GM19328 (cell line): ENCODE measurements at regions not wholly inside any gene's neighbourhood (a gene's known extent, or its start where the extent isn't known, plus 50 kb on each side); places are given as distances from the start of the nearest gene placed in this dataset.
"Not testable (repeated sequence)": the region's sequence is repeated elsewhere in the genome, so short reads cannot be mapped to it uniquely, and the experiment has no call there.

Experiments used
- ATAC-seq: cut with Tn5 transposase; IDR thresholded peaks from one replicate; pipeline ENCODE4 v1.9.1; 2021; ENCODE audit warnings: mild to moderate bottlenecking, moderate library complexity; ENCODE audit not compliant: unreplicated experiment

DNA sequence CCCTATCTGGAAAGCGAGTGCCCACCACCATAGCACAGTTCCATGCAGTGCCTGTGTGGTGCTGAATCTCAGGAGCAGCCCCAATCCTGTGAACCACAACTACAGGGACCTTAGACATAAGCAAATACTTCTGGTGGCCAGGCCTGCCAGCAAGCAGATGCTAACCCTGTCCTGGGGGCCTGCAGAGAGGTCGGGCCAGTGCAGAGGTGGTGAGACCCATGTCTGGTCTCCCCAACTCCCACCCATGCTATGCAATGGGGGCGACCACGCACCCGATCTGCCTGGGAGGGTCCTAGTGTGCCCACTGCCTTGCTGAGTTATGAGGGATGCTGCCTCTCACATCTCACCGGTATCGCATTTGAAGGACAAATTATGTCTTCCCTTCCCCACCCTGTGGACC, 151.6 kb upstream of the ZNF337 start:
- ATAC-seq = no peak

DNA sequence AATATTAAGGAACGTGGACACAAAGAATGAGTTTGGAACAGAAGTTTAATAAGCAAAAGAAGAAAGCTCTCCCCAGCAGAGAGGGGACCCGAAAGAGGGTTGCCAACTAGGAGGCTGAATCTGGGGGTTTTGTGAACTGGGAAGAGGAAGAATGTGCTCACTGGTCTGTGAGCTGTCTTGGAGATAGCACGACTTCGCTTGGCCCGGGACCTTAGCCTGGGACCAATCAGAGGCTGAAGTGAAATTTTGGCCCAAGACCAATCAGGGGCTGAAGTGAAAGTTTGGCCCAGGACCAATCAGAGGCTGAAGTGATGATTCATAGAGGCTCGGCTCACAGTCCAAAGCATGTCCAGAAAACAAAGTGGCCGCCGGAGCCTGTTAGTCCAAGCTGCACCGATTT, 148.0 kb upstream of the ZNF337 start:
- not testable (repeated sequence) for ATAC-seq

GRCh38 chr20:25813511-25813910, 116.9 kb upstream of the ZNF337 start:
- not testable (repeated sequence) for ATAC-seq

DNA sequence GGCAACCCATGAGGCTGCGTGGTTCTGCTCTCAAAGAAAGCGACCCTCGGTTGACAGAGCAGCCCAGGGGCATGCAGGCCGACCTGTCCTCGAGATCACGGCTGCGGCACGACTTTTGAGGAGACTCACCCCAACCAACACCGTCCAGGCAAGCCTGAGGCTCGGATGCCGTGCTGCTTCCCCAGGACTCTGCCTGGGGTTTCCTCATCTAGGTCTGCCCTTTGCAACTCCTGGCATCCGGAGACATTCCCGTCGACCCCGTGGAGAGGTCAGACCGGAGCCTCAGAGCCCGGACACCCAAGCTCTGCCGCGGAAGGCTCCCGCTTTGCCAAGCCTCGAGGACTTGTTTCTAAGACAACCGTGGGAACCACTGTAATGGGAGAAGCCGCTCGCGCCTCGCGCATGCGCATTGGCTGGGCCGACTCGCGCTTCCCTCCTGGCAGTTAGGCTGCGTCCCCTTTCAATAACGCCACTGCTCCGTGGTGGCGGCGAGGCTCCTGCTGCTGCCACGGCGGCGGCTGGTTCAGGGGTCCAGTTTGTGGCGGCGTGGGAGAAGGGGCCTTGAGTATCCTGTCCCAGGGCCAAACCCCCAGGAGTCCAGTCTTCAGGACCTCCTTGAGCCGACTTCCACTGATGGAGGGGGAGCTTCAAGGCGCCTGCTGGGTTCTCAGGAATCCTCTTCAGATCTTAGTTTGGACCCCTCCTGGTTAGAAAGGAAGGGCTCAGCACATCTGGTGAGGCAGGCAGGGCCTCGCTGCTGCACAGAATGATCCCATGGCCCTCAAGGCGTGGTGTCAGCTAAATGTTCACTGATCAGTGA, 101.7 kb upstream of the ZNF337 start:
- ATAC-seq = not testable (repeated sequence)

DNA sequence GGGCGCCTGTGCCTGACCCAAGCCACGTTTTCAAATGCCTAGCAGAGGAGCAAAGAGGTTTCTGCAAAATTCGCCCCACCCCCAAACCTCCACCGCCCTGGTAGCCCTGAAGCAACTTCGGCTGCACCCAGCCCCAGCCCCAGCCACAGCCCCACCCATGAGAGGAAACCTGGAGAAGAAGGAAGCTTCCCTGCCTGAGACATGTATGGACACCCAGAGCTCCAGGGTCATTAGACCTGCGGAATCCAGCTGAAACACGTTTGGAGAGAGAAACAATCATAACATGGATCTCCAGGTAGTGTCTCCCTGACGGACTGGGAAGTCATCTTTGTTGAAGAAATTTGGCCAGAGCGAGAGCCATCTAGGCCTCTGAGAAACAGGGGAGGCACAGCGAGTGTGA, 100.4 kb upstream of the ZNF337 start:
- ATAC-seq = not testable (repeated sequence)

DNA sequence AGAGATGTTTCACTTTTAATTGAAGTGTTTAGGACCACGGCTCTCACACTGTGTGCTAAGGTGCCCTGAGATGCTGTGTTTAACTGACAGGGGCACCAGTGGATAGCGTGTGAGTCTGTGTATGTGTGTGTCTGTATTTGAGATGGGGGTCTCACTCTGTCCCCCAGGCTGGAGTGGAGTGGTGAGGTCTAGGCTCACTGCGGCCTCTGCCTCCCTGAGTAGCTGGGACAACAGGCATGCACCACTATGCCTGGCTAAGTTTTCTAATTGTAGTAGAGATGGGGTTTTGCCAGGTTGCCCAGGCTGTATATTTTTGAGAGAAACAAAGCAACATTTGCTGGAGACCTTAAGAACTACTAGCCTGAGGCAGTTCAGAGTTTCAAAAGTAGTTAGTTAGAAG, 80.6 kb upstream of the ZNF337 start:
- ATAC-seq = not testable (repeated sequence)

DNA sequence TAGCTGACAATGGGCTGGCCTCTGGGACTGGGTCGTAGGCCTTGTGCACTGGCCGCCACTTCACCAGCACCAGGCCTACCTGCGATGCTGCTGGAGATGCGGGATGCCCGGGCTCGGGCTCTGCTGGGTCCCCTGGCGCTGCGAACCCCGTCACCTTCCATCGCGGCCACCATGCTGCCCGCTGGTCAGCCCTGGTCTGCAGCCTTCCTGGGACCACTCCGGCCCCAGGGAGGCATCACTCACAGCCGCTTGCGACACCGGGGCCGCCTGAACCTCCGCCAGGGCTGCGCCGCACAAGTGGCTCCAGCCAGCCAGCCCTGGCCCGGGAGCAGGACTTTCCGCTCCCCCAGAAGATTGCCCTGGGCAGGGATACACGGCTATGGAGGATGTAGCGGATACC, 78.1 kb upstream of the ZNF337 start:
- not testable (repeated sequence) for ATAC-seq

- not testable (repeated sequence) for ATAC-seq
These were observed 77.5 kb upstream of the ZNF337 start for GRCh38 chr20:25774203-25774602.

- not testable (repeated sequence) for ATAC-seq
These were observed 75.8 kb upstream of the ZNF337 start for GRCh38 chr20:25772437-25772836.

GRCh38 chr20:25771818-25772217, 75.2 kb upstream of the ZNF337 start:
- ATAC-seq = not testable (repeated sequence)

DNA sequence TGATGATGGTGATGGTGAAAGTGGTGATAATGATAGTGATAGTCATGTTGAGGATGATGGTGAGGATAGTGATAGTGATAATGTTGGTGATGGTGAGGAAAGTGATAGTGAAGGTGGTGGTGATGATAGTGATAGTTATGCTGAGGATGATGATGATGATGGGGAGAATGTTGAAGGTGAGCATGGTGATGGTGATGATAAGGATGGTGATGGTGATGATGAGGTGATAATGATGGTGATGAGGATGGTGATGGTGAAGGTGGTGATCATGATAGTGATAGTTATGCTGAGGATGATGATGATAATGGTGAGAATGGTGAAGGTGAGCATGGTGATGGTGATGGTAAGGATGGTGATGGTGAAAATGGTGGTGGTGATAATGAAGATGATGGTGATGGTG, 64.9 kb upstream of the ZNF337 start:
- no peak for ATAC-seq

- not testable (repeated sequence) for ATAC-seq
These were observed 64.4 kb upstream of the ZNF337 start for GRCh38 chr20:25761046-25761445.

- ATAC-seq = no peak
These were observed 54.4 kb upstream of the ZNF337 start for GRCh38 chr20:25750765-25751696.

DNA sequence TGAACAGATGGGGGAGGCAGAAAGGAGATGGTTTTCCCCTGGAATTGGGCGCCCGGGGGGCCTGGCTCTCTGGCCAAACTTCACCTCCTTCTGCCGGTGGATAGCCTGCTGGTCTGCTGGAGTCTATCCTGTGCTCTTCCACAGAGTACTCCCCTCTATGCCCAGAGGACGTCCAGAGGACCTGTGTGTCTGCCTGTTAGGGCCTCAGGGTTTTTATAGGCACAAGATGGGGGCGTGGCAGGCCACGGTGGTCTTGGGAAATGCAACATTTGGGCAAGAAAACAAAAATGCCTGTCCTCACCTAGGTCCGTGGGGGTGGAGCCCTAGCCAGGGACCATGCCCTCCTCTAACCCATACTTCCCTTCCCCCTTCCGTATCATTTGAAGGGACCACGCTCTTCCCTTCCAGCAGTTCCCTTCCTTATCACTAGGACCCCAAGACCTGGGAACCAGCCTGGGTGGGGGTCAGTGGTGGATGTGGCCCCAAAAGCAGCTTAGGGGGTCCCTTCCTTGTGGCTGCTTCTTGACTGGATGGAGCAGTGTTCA, 53.6 kb upstream of the ZNF337 start:
- no peak for ATAC-seq

DNA sequence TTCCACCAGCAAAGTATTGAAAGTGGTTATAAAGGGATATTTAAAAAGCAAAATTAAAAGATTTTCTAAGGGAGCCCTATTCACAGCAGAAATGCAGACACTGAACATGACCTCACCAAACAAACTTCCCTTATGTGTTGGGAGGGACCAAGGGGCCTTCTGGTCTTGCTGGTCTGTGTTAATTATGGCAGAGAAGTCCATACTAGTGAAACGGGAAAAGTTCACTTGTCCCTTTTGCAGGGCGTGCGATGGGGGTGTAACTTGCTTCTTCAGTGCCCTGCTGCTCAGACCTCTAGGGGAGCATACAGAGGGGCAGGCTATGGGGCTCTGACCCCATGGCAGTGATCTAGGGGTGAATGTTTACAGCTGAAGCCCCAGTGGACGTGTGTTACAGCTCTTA, 53.0 kb upstream of the ZNF337 start:
- ATAC-seq = no peak
